Panc1 (cell line): ENCODE measurements at regions not wholly inside any gene's neighbourhood (a gene's known extent, or its start where the extent isn't known, plus 50 kb on each side); places are given as distances from the start of the nearest gene placed in this dataset.

Experiments
- ATAC-seq: fragments of 200-7000 bp; cut with Tn5 transposase; 2 replicates; pipeline ENCODE4 v1.9.1; 2020; ENCODE audit warnings: mild to moderate bottlenecking, moderate library complexity
- BruUV-seq: library from RNA; stranded (reverse); fragments of 400-500 nt; replicated peaks from 2 replicates; lab custom pipeline; 2021; lab: Mats Ljungman, UMichigan
- CTCF ChIA-PET: fragments of 300-600 bp; sonication (Branson Sonifier 250); formaldehyde crosslinking; loops from one replicate; lab custom pipeline; 2022; ENCODE audit warnings: antibody characterized with exemption; lab: Charles Lee
- POLR2A ChIA-PET: fragments of 300-600 bp; sonication (Branson Sonifier 250); formaldehyde crosslinking; loops from one replicate; lab custom pipeline; 2022; ENCODE audit warnings: antibody characterized with exemption; lab: Charles Lee
- DNase-seq: peaks from one replicate; pipeline ENCODE4 v3.0.0-alpha.2; 2010; ENCODE audit warnings: low read depth, low spot score
- H3K27ac ChIP-seq: 2 replicates; pipeline ENCODE4 v1.5.1; 2011; ENCODE audit warnings: mild to moderate bottlenecking, low read length, inconsistent platforms
- H3K27me3 ChIP-seq: fragments of 200-500 bp; sonication (Bioruptor generic); 2 replicates; pipeline ENCODE4 v1.6.0; 2014; ENCODE audit warnings: low read length, inconsistent platforms; ENCODE audit not compliant: control insufficient read depth, insufficient read depth
- H3K36me3 ChIP-seq: fragments of 200-500 bp; sonication (Bioruptor generic); 2 replicates; pipeline ENCODE4 v1.5.1; 2014; ENCODE audit warnings: inconsistent platforms, mild to moderate bottlenecking, low read length, moderate library complexity; ENCODE audit not compliant: control insufficient read depth, insufficient read depth
- H3K4me1 ChIP-seq: 2 replicates; pipeline ENCODE4 v1.5.1; 2011; ENCODE audit warnings: inconsistent platforms, mild to moderate bottlenecking, low read length, moderate library complexity; ENCODE audit not compliant: control insufficient read depth, insufficient read depth
- H3K4me3 ChIP-seq, 2 experiments: 2 replicates each; pipeline ENCODE4 v1.5.1; 2011 to 2012; ENCODE audit warnings: low read depth in 2 of 2, low read length in 2 of 2, mild to moderate bottlenecking in 2 of 2, inconsistent platforms in 1 of 2, moderate library complexity in 1 of 2
- H3K9me3 ChIP-seq: fragments of 200-500 bp; sonication (Bioruptor generic); 2 replicates; pipeline ENCODE4 v1.5.1; 2014; ENCODE audit warnings: low read depth, mild to moderate bottlenecking, inconsistent platforms, low read length, moderate library complexity; ENCODE audit not compliant: control insufficient read depth, insufficient read depth
- CTCF ChIP-seq: fragments of 450-650 bp; IDR thresholded peaks from 2 replicates; pipeline ENCODE4 v1.5.1; 2017; ENCODE audit warnings: mild to moderate bottlenecking
- POLR2AphosphoS5 ChIP-seq: IDR thresholded peaks from 2 replicates; pipeline ENCODE4 v1.6.1; 2012; ENCODE audit warnings: mild to moderate bottlenecking, low read depth, low read length, moderate library complexity
- REST ChIP-seq, 2 experiments: IDR thresholded peaks; 2 replicates each; pipeline ENCODE4 v1.6.1; 2011 to 2012; ENCODE audit warnings: low read depth in 2 of 2, control low read depth in 1 of 2, low read length in 1 of 2, mild to moderate bottlenecking in 1 of 2, moderate library complexity in 1 of 2; ENCODE audit not compliant: insufficient read depth in 1 of 2
- SIN3A ChIP-seq: IDR thresholded peaks from 2 replicates; pipeline ENCODE4 v1.6.1; 2012; ENCODE audit warnings: low read depth, mild to moderate bottlenecking, low read length, moderate library complexity, borderline replicate concordance; ENCODE audit not compliant: insufficient read depth
- TCF7L2 ChIP-seq: IDR thresholded peaks from 2 replicates; pipeline ENCODE4 v1.6.1; 2011; ENCODE audit warnings: mild to moderate bottlenecking, low read depth, low read length, inconsistent platforms
- in situ Hi-C: cut with HindIII; loops from 2 replicates; pipeline ENCODE4 v1.10.0; 2016; ENCODE audit warnings: low sequenced_read_pairs, low pct_unique_long_range_greater_than_20kb
- intact Hi-C: fragments of 100-400 bp; cut with micrococcal nuclease; formaldehyde crosslinking; loops from one replicate; pipeline ENCODE4 v1.10.0; 2022; ENCODE audit not compliant: unreplicated experiment

- Histone ChIP-seq H3K4me3 (no peak overlapping the region), H3K27ac (no peak overlapping the region), H3K27me3 (peaks cover 6% of the 10 kb centered on the region), H3K9me3 (no peaks in the 10 kb centered on the region), H3K36me3 (no peaks in the 10 kb centered on the region), H3K4me1 (no peaks in the 10 kb centered on the region)
- DNase-seq (no peak), ATAC-seq (no peak)
- ChIA-PET POLR2A (no interaction called here), CTCF (no interaction called here)
- in situ Hi-C loops (no loop called here), intact Hi-C loops (no loop called here)
- TF ChIP-seq CTCF = no peak
- no peak for TF ChIP-seq POLR2AphosphoS5
- no peak for TF ChIP-seq TCF7L2
- TF ChIP-seq SIN3A = no peak
- TF ChIP-seq REST (IDR thresholded peaks at IDR 0.05; ENCODE audit: insufficient read depth in 1 of 2, low read depth in 2 of 2, low read length in 1 of 2) = no peak
- BruUV-seq = no TSS peak
These were observed 60.7 kb upstream of the DAPL1 start for GRCh38 chr2:158734442-158734841.

DNA sequence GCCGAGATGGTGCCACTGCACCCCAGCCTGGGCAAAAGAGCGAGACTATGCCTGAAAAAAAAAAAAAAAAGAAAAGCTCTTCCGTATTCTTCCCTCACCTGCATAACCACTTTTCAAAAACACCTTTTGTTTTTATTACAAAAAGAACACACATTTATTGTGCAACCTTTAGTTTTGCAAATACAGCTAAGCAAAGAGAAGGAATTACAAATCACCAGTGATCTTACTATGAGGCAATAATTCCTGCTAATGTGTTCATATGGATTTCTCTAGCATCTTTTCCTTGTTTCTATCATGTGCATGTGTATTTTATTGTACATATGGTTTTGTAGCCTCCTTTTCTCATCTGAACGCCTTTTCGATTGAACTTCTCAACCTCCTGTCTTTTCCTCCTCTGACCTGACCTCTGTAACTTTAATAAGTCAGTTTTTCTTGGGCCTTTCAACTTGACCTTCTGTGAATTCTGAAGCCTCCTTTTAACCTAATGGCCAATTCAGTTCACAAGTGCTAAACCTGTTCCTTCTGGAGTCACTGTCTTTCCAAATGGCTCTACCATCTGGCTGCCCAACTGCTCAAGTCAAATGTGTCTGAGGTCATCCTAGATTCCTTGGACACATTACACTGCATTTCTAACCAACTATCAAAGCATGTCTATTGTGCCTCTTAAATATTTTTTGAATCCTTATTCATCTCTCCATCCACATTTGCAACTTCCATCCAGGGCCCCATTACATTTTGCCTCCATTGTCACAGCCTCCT is 59.1 kb upstream of the DAPL1 start:
- no peaks in the 10 kb centered on the region for H3K4me1 ChIP-seq
- DNase-seq = no peak
- no peak for TF ChIP-seq POLR2AphosphoS5
- no peak for TF ChIP-seq CTCF
- TF ChIP-seq SIN3A = no peak
- no peak for TF ChIP-seq REST (IDR thresholded peaks at IDR 0.05; ENCODE audit: insufficient read depth in 1 of 2, low read depth in 2 of 2, low read length in 1 of 2)
- TF ChIP-seq TCF7L2 = no peak
- in situ Hi-C loops (no loop called here), intact Hi-C loops (no loop called here)
- H3K9me3 ChIP-seq = no peaks in the 10 kb centered on the region
- ChIA-PET POLR2A (no interaction called here), CTCF (no interaction called here)
- peaks cover 6% of the 10 kb centered on the region for H3K27me3 ChIP-seq
- no peak overlapping the region for H3K27ac ChIP-seq
- H3K36me3 ChIP-seq = no peaks in the 10 kb centered on the region
- no peak for ATAC-seq
- no TSS peak for BruUV-seq
- H3K4me3 ChIP-seq = no peak overlapping the region
